Fibroblast of lung (primary cell): ENCODE measurements at regions not wholly inside any gene's neighbourhood (a gene's known extent, or its start where the extent isn't known, plus 50 kb on each side); places are given as distances from the start of the nearest gene placed in this dataset.

Source experiments
- EZH2 ChIP-seq: IDR thresholded peaks from 2 replicates; pipeline ENCODE4 v1.5.1; 2012; ENCODE audit warnings: low read length, control low read depth, mild to moderate bottlenecking; ENCODE audit errors: missing control alignments
- TF ChIP-seq, protein P1 (sequence below), 2 donors: IDR thresholded peaks in 1 of 2; conservative IDR thresholded peaks in 1 of 2; 1 replicate in 1 of 2; 2 replicates in 1 of 2; pipeline ENCODE4 v1.5.1; 2011 to 2012; ENCODE audit warnings: low read length in 2 of 2, control low read depth in 1 of 2, inconsistent platforms in 1 of 2, low read depth in 1 of 2, mild to moderate bottlenecking in 1 of 2

GRCh38 chr10:118501171-118501570 lies 94.3 kb downstream of the PRLHR start:
- TF ChIP-seq, protein P1, sequence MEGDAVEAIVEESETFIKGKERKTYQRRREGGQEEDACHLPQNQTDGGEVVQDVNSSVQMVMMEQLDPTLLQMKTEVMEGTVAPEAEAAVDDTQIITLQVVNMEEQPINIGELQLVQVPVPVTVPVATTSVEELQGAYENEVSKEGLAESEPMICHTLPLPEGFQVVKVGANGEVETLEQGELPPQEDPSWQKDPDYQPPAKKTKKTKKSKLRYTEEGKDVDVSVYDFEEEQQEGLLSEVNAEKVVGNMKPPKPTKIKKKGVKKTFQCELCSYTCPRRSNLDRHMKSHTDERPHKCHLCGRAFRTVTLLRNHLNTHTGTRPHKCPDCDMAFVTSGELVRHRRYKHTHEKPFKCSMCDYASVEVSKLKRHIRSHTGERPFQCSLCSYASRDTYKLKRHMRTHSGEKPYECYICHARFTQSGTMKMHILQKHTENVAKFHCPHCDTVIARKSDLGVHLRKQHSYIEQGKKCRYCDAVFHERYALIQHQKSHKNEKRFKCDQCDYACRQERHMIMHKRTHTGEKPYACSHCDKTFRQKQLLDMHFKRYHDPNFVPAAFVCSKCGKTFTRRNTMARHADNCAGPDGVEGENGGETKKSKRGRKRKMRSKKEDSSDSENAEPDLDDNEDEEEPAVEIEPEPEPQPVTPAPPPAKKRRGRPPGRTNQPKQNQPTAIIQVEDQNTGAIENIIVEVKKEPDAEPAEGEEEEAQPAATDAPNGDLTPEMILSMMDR (conservative IDR thresholded peaks at IDR 0.05 in 1 of 2, IDR thresholded peaks at IDR 0.05 in 1 of 2; ENCODE audit: low read depth in 1 of 2, low read length in 2 of 2) = no peak
- no peak for TF ChIP-seq EZH2
